ENCODE measurements at regions not wholly inside any gene's neighbourhood (a gene's known extent, or its start where the extent isn't known, plus 50 kb on each side); places are given as distances from the start of the nearest gene placed in this dataset.

GRCh38 chr11:30697032-30697431 lies 110.9 kb upstream of the MPPED2 start:
- TF ChIP-seq EZH2phosphoT487 (IDR thresholded peaks at IDR 0.05; ENCODE audit: low read length) (no peak), EZH2 (optimal IDR thresholded peaks at IDR 0.05; ENCODE audit: low read depth, low read length) (no peak)
- TF ChIP-seq, protein P1, sequence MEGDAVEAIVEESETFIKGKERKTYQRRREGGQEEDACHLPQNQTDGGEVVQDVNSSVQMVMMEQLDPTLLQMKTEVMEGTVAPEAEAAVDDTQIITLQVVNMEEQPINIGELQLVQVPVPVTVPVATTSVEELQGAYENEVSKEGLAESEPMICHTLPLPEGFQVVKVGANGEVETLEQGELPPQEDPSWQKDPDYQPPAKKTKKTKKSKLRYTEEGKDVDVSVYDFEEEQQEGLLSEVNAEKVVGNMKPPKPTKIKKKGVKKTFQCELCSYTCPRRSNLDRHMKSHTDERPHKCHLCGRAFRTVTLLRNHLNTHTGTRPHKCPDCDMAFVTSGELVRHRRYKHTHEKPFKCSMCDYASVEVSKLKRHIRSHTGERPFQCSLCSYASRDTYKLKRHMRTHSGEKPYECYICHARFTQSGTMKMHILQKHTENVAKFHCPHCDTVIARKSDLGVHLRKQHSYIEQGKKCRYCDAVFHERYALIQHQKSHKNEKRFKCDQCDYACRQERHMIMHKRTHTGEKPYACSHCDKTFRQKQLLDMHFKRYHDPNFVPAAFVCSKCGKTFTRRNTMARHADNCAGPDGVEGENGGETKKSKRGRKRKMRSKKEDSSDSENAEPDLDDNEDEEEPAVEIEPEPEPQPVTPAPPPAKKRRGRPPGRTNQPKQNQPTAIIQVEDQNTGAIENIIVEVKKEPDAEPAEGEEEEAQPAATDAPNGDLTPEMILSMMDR (IDR thresholded peaks at IDR 0.05; ENCODE audit: low read length), result no peak

Data from MM.1S (cell line).